HepG2 (cell line): ENCODE measurements at regions not wholly inside any gene's neighbourhood (a gene's known extent, or its start where the extent isn't known, plus 50 kb on each side); places are given as distances from the start of the nearest gene placed in this dataset.

Experiments
- ATAC-seq: fragments of 200-7000 bp; cut with Tn5 transposase; 3 replicates; pipeline ENCODE4 v1.9.1; 2020; ENCODE audit warnings: mild to moderate bottlenecking, moderate library complexity
- BruUV-seq: library from RNA; stranded (reverse); fragments of 400-500 nt; replicated peaks from 2 replicates; lab custom pipeline; 2021; lab: Mats Ljungman, UMichigan
- CTCF ChIA-PET: fragments of 300-600 bp; formaldehyde crosslinking; extraction: SDS; loops from one replicate; lab custom pipeline; 2021; ENCODE audit warnings: low total read pairs, inconsistent platforms, low intra/inter-chr PET ratio; lab: Yijun Ruan, JAX
- POLR2A ChIA-PET: fragments of 350-600 bp; sonication (Branson Sonifier 250); formaldehyde crosslinking; loops from one replicate; lab custom pipeline; 2020; ENCODE audit warnings: antibody characterized with exemption, inconsistent platforms; lab: Yijun Ruan, JAX
- DNase-seq: peaks from one replicate; pipeline ENCODE4 v3.0.0-alpha.2; 2015; ENCODE audit warnings: low spot score
- FAIRE-seq: peaks from 3 replicates; lab custom pipeline; 2011; peaks lifted over from hg19 to GRCh38; lab: Jason Lieb, UNC
- H2AFZ ChIP-seq: one replicate; pipeline ENCODE4 v1.6.1; 2011; ENCODE audit warnings: low read length, inconsistent platforms
- H3K27ac ChIP-seq: fragments of 300-600 bp; 3 replicates; pipeline ENCODE4 v1.8.0; 2011; ENCODE audit warnings: mixed run types, mild to moderate bottlenecking, mixed read lengths, low read length, inconsistent platforms; ENCODE audit not compliant: insufficient read depth; ENCODE audit errors: extremely low read length
- H3K27me3 ChIP-seq, 2 experiments: fragments of 200-600 bp in 1 of 2; 2 replicates in 1 of 2; 3 replicates in 1 of 2; pipeline versions ENCODE4 v1.6.0 to v1.8.0; 2011; ENCODE audit warnings: low read length in 2 of 2, mild to moderate bottlenecking in 2 of 2, moderate library complexity in 2 of 2, inconsistent platforms in 1 of 2; ENCODE audit not compliant: insufficient read depth in 2 of 2, control insufficient read depth in 1 of 2
- H3K36me3 ChIP-seq, 2 experiments: fragments of 200-600 bp in 1 of 2; replicated peaks in 1 of 2; 2 replicates in 1 of 2; 3 replicates in 1 of 2; pipeline versions ENCODE4 v1.5.1 to v1.8.0; 2011; ENCODE audit warnings: low read length in 2 of 2, inconsistent platforms in 1 of 2; ENCODE audit not compliant: insufficient read depth in 2 of 2, control insufficient read depth in 1 of 2
- H3K4me1 ChIP-seq: 2 replicates; pipeline ENCODE4 v1.5.1; 2012; ENCODE audit warnings: low read length, inconsistent platforms; ENCODE audit not compliant: insufficient read depth
- H3K4me2 ChIP-seq: 2 replicates; pipeline ENCODE4 v1.6.0; 2011; ENCODE audit warnings: low read depth, low read length, inconsistent platforms
- H3K4me3 ChIP-seq, 3 experiments: fragments of 200-600 bp in 1 of 3; sonication (generic), shearing (Covaris generic) in 1 of 3; replicated peaks in 1 of 3; 2 replicates each; pipeline ENCODE4 v1.5.1; 2011 to 2016; ENCODE audit warnings: low read length in 3 of 3, inconsistent platforms in 2 of 3, low read depth in 2 of 3, mild to moderate bottlenecking in 2 of 3, control low read depth in 1 of 3, mixed read lengths in 1 of 3; ENCODE audit not compliant: insufficient read depth in 1 of 3
- H3K79me2 ChIP-seq: one replicate; pipeline ENCODE4 v1.6.1; 2011; ENCODE audit warnings: low read length, inconsistent platforms; ENCODE audit not compliant: insufficient read depth
- H3K9ac ChIP-seq: 2 replicates; pipeline ENCODE4 v1.6.0; 2011; ENCODE audit warnings: mild to moderate bottlenecking, low read depth, low read length, inconsistent platforms; ENCODE audit not compliant: insufficient read depth
- H3K9me3 ChIP-seq: 2 replicates; pipeline ENCODE4 v1.5.1; 2012; ENCODE audit warnings: mild to moderate bottlenecking, low read length
- H4K20me1 ChIP-seq: 2 replicates; pipeline ENCODE4 v1.6.0; 2011; ENCODE audit warnings: inconsistent platforms, mild to moderate bottlenecking, low read length, moderate library complexity; ENCODE audit not compliant: insufficient read depth
- ADNP ChIP-seq: sonication (generic); formaldehyde crosslinking; IDR thresholded peaks from 2 replicates; pipeline ENCODE4 v1.4.0; 2020; ENCODE audit warnings: missing genetic modification reagents
- MXD4 ChIP-seq: IDR thresholded peaks from 2 replicates; pipeline ENCODE4 v1.6.1; 2016; ENCODE audit warnings: mild to moderate bottlenecking, missing biosample characterization, missing genetic modification reagents
- NFE2L2 ChIP-seq: fragments of 150-350 bp; IDR thresholded peaks from 2 replicates; pipeline ENCODE4 v1.6.1; 2014; ENCODE audit warnings: low read length
- THYN1 ChIP-seq: sonication (generic); formaldehyde crosslinking; IDR thresholded peaks from 2 replicates; pipeline ENCODE4 v1.8.1; 2023; ENCODE audit warnings: low read depth, mild to moderate bottlenecking, moderate library complexity, missing genetic modification reagents, borderline replicate concordance
- ZNF225 ChIP-seq: sonication (generic); formaldehyde crosslinking; IDR thresholded peaks from 2 replicates; pipeline ENCODE4 v1.4.0; 2020; ENCODE audit warnings: mild to moderate bottlenecking, missing genetic modification reagents
- ZNF496 ChIP-seq: sonication (generic); formaldehyde crosslinking; IDR thresholded peaks from 2 replicates; pipeline ENCODE4 v1.8.1; 2023; ENCODE audit warnings: mild to moderate bottlenecking, moderate library complexity, missing genetic modification reagents; ENCODE audit not compliant: insufficient replicate concordance
- ZNF776 ChIP-seq: sonication (generic); formaldehyde crosslinking; IDR thresholded peaks from 2 replicates; pipeline ENCODE4 v1.4.0; 2020; ENCODE audit warnings: mild to moderate bottlenecking, missing genetic modification reagents
- ZNF891 ChIP-seq: sonication (generic); formaldehyde crosslinking; IDR thresholded peaks from 2 replicates; pipeline ENCODE4 v1.5.0; 2020; ENCODE audit warnings: mild to moderate bottlenecking, missing genetic modification reagents
- WGBS: methylation state at CpG from one replicate; pipeline ENCODE4 v1.1.6; 2017; ENCODE audit warnings: low lambda C conversion rate; 5-methylcytosine and 5-hydroxymethylcytosine counted together
- in situ Hi-C: cut with HindIII; loops from 2 replicates; pipeline ENCODE4 v1.10.0; 2017; ENCODE audit warnings: low pct_unique_long_range_greater_than_20kb; ENCODE audit not compliant: extremely low pct_ligation_motif_present
- intact Hi-C: fragments of 100-400 bp; cut with micrococcal nuclease; formaldehyde crosslinking; loops from one replicate; pipeline ENCODE4 v1.10.0; 2022; ENCODE audit not compliant: unreplicated experiment
- TF ChIP-seq, protein P1 (sequence below): sonication (generic); formaldehyde crosslinking; IDR thresholded peaks from 2 replicates; pipeline ENCODE4 v1.5.0; 2020; ENCODE audit warnings: mild to moderate bottlenecking, missing genetic modification reagents

DNA sequence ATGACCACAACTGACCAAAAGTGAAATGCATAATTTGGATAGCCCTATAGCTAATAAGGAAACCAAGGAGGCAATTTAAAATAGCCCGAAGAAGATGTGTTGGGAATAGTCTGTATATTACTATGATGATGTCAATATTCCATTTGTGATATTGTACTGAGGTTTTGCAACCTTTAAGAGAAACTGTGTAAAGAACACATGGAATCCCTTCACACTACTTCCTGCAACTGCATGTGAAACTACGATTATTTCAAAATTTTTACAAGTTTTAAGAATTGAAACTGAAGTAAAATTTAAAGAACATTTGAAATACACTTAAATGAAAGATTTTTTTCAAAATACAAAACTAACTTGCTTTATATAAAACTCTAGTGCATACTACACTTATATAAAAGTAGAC lies 504.3 kb upstream of the ID2 start:
- H3K9me3 ChIP-seq = no peaks in the 10 kb centered on the region
- in situ Hi-C loops = no loop called here
- no peak overlapping the region for H3K9ac ChIP-seq
- no peak overlapping the region for H3K27ac ChIP-seq
- ChIA-PET POLR2A (no interaction called here), CTCF (no interaction called here)
- H3K36me3 ChIP-seq = no peaks in the 10 kb centered on the region
- H3K27me3 ChIP-seq = 0 out of 5 replicates have a peak, but pooled peaks cover 0 to 5% of the 10 kb centered on the region in 2 experiments
- H4K20me1 ChIP-seq = no peaks in the 10 kb centered on the region
- DNase-seq (no peak), FAIRE-seq (no peak), ATAC-seq (no peak)
- H3K4me1 ChIP-seq = no peaks in the 10 kb centered on the region
- no peak overlapping the region for H2AFZ ChIP-seq
- no peaks in the 10 kb centered on the region for H3K79me2 ChIP-seq
- WGBS = 28% methylated on average over 2 of the region's 2 CpGs
- no peak overlapping the region for H3K4me2 ChIP-seq
- intact Hi-C loops = no loop called here
- no TSS peak for BruUV-seq
- no peak for TF ChIP-seq MXD4 (CRISPR knock-in tag)
- TF ChIP-seq ZNF891 = no peak
- TF ChIP-seq, protein P1, sequence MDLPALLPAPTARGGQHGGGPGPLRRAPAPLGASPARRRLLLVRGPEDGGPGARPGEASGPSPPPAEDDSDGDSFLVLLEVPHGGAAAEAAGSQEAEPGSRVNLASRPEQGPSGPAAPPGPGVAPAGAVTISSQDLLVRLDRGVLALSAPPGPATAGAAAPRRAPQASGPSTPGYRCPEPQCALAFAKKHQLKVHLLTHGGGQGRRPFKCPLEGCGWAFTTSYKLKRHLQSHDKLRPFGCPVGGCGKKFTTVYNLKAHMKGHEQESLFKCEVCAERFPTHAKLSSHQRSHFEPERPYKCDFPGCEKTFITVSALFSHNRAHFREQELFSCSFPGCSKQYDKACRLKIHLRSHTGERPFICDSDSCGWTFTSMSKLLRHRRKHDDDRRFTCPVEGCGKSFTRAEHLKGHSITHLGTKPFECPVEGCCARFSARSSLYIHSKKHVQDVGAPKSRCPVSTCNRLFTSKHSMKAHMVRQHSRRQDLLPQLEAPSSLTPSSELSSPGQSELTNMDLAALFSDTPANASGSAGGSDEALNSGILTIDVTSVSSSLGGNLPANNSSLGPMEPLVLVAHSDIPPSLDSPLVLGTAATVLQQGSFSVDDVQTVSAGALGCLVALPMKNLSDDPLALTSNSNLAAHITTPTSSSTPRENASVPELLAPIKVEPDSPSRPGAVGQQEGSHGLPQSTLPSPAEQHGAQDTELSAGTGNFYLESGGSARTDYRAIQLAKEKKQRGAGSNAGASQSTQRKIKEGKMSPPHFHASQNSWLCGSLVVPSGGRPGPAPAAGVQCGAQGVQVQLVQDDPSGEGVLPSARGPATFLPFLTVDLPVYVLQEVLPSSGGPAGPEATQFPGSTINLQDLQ = no peak
- no peak for TF ChIP-seq ZNF776 (CRISPR knock-in tag)
- TF ChIP-seq THYN1 (CRISPR knock-in tag) = no peak
- TF ChIP-seq NFE2L2 = no peak
- no peak for TF ChIP-seq ADNP (CRISPR knock-in tag)
- no peak for TF ChIP-seq ZNF225 (CRISPR knock-in tag)
- no peak for TF ChIP-seq ZNF496 (CRISPR knock-in tag)
- no peak overlapping the region for H3K4me3 ChIP-seq
